Testis (tissue), 2 donors: ENCODE measurements at regions not wholly inside any gene's neighbourhood (a gene's known extent, or its start where the extent isn't known, plus 50 kb on each side); places are given as distances from the start of the nearest gene placed in this dataset.

Experiments used
- POLR2A ChIP-seq: fragments of 450-650 bp; IDR thresholded peaks from one replicate; pipeline ENCODE4 v1.6.1; 2017; ENCODE audit warnings: antibody characterized with exemption, mild to moderate bottlenecking, moderate library complexity
- TF ChIP-seq, protein P1 (sequence below), 3 experiments: fragments of 450-650 bp in 2 of 3; fragments of 200-600 bp in 1 of 3; sonication (generic) in 1 of 3; IDR thresholded peaks; one replicate each; pipeline ENCODE4 v1.5.1; 2016 to 2019; ENCODE audit warnings: antibody characterized with exemption in 3 of 3, mild to moderate bottlenecking in 2 of 3, moderate library complexity in 1 of 3

- TF ChIP-seq, protein P1, sequence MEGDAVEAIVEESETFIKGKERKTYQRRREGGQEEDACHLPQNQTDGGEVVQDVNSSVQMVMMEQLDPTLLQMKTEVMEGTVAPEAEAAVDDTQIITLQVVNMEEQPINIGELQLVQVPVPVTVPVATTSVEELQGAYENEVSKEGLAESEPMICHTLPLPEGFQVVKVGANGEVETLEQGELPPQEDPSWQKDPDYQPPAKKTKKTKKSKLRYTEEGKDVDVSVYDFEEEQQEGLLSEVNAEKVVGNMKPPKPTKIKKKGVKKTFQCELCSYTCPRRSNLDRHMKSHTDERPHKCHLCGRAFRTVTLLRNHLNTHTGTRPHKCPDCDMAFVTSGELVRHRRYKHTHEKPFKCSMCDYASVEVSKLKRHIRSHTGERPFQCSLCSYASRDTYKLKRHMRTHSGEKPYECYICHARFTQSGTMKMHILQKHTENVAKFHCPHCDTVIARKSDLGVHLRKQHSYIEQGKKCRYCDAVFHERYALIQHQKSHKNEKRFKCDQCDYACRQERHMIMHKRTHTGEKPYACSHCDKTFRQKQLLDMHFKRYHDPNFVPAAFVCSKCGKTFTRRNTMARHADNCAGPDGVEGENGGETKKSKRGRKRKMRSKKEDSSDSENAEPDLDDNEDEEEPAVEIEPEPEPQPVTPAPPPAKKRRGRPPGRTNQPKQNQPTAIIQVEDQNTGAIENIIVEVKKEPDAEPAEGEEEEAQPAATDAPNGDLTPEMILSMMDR (IDR thresholded peaks at IDR 0.05), result no peak
- TF ChIP-seq POLR2A, result no peak
These were observed 233.5 kb upstream of the MTPN start for GRCh38 chr7:136210664-136211063.
